ENCODE measurements at regions not wholly inside any gene's neighbourhood (a gene's known extent, or its start where the extent isn't known, plus 50 kb on each side); places are given as distances from the start of the nearest gene placed in this dataset.

DNA sequence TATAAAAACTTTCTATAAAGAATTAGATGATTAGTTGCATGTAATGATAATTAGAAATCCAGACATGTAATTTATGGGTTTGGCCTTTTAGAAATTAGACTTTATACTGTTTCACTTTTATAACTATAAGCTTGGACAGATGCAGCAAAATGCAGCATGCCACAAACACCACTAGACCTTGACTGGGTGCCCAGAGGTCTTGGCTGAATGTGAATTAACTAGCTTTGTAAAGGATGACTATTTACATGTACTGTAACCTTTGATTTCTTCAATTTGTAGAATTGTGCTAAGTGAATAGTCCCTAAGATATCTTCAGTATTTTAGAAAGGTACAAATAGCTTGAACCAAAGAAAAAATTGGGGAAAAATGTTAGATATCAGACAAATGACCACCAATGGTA is 2168.1 kb downstream of the MAT2B start:
- TF ChIP-seq POLR2AphosphoS5 (IDR thresholded peaks at IDR 0.05; ENCODE audit: borderline replicate concordance, low read depth, low read length), result no peak
- TF ChIP-seq EZH2 (IDR thresholded peaks at IDR 0.05), result no peak
